Inflammatory macrophage treated with lipopolysaccharide for 1 hour (primary cell): ENCODE measurements at regions not wholly inside any gene's neighbourhood (a gene's known extent, or its start where the extent isn't known, plus 50 kb on each side); places are given as distances from the start of the nearest gene placed in this dataset.
"Not testable (repeated sequence)": the region's sequence is repeated elsewhere in the genome, so short reads cannot be mapped to it uniquely, and the experiment has no call there.

Experiments used
- DNase-seq, 2 donors: peaks; one replicate each; pipeline ENCODE4 v3.0.0-alpha.2; 2020 to 2022

- no peak for DNase-seq
Measured at GRCh38 chr3:31053299-31053698, 158.8 kb upstream of the GADL1 start.

GRCh38 chr3:31054032-31054431 lies 159.6 kb upstream of the GADL1 start:
- no peak for DNase-seq

DNA sequence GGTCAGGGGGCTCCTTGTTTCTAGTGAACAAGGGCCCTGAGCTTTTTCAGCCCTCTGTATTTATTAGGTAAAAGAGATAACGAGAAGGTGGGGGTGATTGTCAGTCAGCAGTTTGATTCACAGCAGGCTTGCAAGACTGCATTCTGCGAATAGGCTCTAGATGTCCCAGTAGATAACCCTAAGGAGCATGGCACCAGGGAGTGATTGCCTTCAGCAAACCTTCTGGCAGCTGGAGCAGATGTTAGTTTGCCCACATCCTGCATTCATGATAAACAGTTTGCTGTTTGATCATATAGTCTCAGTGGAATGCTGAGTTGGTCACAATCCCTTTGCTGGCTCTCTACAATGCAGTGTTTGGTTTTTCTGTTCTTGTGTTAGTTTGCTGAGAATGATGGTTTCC lies 161.3 kb upstream of the GADL1 start:
- no peak for DNase-seq

DNA sequence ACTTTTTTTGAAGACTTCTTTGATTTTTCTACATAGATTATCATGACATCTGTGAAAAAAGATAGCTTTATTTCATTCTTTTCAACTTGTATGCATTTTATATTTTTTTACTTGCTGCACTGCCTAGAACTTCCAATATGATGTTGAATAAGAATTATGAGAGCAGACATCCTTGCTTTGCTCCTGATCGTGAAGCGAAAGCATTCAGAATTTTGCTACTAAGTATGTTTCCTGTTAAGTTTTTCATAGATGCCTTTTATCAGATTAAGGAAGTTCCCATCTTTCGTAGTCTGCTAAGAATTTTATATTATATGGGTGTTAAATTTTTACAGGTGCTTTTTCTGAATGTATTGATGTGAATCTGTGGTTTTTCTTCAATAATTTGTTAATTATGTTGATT lies 163.4 kb upstream of the GADL1 start:
- DNase-seq = no peak

DNA sequence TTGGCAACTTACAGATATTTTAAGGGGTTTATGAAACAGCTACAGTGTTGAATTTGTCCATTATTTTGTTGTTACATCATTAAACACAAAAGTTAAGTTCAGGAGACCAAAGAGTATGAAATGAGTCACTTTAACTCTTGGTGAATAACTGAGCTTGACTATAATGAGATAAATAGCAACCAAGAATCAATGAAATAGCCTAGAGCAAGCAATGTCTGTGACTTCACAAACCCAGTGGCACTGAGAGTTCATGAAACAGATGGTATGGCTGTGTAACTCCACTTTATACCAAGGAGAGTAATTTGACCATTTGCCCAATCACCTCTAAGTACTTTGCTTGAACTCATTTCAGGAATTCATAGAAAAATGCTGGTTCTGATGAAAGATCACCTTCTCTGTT lies 169.6 kb upstream of the GADL1 start:
- no peak for DNase-seq

DNA sequence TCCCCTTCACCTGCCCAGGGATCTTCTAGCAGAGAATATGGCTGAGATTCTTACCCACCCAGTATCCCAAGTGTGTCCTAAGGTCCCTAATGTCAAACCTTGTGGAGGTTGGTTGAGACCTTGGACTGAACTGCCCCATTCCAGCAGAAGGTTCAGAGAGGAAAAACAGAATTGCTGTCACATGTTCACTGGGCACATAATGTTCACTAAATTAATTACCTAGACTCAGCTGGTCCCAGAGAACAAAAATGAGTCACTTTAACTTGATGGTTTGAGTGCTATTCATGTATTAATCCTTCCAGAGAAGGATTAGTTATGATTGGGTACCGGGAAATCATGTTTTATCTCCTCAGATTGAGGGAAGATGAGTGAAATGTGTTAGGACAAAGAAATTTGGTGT lies 171.3 kb upstream of the GADL1 start:
- no peak for DNase-seq

GRCh38 chr3:31067004-31067403 lies 172.5 kb upstream of the GADL1 start:
- no peak for DNase-seq

- DNase-seq = no peak
Measured at GRCh38 chr3:31075471-31075870, 181.0 kb upstream of the GADL1 start.

DNA sequence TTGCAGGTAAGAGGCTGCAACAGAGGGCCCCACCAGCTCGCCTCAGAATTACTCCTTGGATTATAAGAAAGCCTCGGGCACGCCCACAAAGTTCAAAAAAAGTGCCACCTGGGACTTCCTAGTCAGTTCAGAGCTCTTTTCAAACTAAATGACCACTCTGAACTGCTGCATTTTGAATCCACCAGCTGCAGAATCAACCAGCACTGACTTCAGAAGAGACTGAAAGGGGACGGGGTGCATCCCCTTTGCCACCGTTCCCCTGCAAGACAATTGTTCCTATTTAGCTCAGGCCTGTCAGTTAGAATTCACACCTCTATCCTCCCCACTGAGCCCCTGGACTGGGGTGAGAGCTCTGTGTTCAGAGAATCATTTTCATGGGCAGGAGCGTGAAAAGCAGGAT lies 181.4 kb upstream of the GADL1 start:
- DNase-seq = no peak

DNA sequence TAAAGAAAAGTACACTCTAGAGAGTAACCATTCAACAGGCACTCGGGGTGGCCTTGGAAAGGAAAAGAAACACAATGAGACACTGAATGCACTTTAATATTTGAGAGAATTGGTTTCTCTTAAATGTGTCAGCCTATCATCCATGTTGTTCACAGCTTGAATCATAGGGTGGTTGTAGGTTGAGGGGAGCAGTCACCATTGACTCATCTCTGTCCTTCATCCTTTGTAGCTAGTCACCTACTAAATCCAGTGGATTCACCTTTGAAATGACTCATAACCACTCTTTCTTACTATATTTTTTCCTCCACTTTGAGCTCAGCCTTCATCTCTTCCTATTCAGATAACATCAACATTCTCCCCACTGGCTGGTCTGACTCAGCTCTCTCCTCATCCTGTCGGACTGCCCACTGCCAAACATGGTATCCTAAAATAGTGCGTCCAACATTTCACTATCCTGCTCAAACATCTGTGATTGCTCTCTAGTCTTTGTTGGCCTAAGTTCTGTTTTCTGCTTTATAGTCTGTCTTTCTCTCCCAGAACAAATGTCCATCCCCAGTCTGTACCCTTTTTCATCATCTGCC lies 182.7 kb upstream of the GADL1 start:
- no peak for DNase-seq

GRCh38 chr3:31077826-31078225 lies 183.4 kb upstream of the GADL1 start:
- DNase-seq = no peak

DNA sequence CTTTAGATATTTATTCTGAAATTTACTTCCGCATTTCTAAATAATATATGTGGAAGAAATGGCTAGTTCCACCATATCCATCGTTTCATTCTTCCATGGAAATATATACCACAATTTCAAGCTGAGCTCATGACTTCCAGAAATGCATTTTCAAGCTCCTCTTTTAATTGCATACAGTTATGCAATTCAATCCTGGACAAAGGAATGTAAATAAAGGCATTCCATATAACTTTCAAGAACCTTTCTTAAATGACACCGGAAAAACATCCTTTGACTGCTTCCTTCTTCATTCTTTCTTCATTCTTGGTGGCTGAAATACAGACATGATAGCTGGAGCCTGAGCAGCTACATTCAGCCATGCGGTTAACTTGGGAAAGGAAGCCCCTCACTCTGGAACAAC lies 185.2 kb upstream of the GADL1 start:
- no peak for DNase-seq

DNA sequence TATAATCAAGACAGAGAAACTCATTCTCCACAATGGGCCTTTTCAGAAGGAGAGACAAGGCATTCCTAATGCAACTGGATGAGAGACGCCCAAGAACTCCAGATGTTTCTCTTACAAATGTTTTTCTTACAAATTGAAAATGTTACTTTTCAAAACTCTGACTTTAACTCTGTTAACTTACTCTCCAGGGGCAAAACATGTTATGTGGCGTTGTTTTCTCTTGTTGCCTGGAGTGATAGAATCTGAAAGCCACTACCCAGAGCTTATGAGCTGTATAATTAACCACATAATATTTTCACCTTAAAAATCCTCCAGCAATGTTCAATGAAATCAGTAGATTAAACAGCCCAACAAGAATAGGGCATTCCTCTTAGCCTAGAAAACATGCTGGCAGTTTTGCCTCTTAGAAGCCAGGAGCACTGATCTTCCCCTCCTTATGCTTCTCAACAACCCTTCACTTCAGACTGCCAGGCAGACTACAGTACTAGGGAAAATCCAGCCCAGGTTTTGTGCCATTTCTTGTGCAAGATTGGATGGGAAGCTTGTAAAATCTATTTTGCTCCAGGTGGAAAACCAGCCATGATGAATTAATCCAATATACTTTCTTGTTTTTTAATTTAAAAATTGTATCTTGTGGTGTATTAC lies 186.7 kb upstream of the GADL1 start:
- DNase-seq = no peak

DNA sequence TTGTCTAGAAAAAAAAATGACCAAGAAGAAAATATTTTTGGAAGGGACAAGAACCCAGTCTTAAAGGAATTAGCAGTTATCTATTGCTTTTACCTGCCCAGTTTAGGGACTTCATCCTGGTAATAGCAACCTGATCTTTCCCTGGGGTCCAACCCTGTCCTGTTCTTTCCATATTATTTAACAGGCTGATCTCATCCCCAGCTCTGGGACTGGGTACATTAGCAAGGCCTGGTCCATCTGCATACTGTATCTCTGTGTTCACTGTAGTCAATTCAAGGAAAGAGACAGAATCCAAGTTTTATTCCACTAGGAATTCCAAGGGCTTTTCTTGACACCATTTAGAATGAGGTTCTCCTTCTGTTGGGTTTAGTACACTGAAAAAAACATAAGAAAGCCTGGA lies 191.7 kb upstream of the GADL1 start:
- no peak for DNase-seq

- DNase-seq = no peak
Measured at GRCh38 chr3:31086698-31087097, 192.2 kb upstream of the GADL1 start.

- no peak for DNase-seq
Measured at GRCh38 chr3:31091748-31092147, 197.3 kb upstream of the GADL1 start.

- peak; percentile 25 to 72 for DNase-seq
Measured at GRCh38 chr3:31092748-31093589, 198.5 kb upstream of the GADL1 start.

- DNase-seq = peak; percentile 40 to 61
Measured at GRCh38 chr3:31093606-31094005, 199.1 kb upstream of the GADL1 start.

GRCh38 chr3:31094048-31094447 lies 199.6 kb upstream of the GADL1 start:
- DNase-seq = no peak

DNA sequence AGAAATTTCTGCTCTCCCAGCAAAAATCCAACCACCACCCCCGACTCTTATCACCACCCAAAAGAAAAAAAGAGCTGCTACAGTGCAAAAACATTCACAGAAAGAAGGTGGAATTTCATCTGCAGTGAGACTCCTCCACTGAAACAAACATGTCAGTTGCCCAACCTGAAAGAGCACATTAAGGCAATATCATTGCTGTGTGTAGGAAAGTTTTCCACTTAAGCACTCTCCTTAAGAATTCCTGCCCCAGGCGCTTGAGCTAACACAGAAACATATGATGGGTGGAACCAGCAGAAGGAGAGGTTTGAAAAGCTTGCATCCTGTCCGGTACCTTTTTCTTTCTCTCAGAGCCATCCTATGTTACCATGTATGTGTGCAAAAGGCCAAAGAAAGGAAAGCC lies 200.8 kb upstream of the GADL1 start:
- DNase-seq = no peak

DNA sequence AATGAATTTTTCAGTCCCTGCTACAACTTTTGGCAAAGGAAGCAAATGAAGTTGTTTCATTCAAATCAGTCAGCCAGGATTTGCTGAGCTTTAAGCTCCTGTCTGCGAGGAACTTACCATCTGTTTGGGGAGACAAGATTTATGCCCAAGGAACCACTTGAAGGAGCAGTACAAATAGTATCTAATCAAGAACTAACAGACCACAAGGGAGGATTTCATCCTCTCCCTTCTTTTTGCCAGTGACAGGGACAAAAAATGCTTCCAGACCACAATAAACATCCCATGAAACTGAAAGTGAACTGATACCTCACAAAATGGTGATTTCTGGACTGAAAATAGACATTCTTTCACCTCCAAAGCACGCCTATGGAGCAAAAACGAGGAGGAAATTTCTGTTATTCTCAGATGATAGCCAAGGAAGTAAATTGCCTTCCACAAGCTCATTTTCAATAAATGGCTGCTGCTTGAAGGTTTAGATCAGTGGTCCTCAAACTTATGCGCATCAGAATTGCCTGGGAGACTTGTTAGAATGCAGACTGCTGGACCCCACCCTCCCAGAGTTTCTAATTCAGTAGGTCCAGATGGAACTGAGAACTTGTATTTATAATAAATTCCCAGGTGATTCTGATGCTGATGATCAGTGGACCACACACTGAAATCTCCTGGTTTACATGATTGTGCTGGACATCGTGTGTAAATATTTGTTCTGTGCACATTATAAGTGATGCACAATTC lies 202.4 kb upstream of the GADL1 start:
- DNase-seq = no peak

DNA sequence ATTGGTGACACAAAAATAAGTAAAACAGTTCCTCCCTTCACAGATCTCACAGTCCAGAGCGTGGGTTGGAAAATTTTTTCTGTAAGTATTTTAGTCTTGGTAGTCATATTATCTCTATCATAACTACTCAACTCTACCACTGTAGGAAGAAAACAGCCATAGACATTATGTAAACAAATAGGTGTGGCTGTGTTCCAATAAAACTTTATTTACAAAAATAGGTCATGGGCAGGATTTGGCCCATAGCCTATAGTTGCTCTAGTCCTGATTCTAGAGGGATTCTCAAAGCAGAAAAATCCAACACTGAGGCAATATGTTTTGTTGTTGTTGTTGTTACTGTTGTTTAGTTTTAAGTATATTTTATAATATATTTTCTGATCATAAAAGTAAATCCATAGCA lies 206.1 kb upstream of the GADL1 start:
- DNase-seq = no peak

DNA sequence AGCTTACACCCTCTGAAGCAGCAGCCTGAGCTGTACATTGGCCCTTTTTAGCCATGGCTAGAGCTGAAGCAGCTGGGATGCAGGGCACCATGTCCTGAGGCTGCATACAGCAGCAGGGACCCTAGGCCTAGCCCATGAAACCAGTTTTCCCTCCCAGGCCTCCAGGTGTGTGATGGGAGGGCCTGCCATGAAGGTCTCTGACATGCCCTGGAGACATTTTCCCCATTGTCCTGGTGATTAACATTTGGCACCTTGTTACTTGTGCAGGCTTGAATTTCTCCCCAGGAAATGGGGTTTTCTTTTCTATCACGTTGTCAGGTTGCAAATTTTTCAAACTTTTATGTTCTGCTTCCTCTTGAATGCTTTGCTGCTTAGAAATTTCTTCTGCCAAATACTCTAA lies 206.8 kb upstream of the GADL1 start:
- not testable (repeated sequence) for DNase-seq
